SJCRH30 (cell line): ENCODE measurements at regions not wholly inside any gene's neighbourhood (a gene's known extent, or its start where the extent isn't known, plus 50 kb on each side); places are given as distances from the start of the nearest gene placed in this dataset.
"Not testable (repeated sequence)": the region's sequence is repeated elsewhere in the genome, so short reads cannot be mapped to it uniquely, and the experiment has no call there.

Source experiments
- DNase-seq, 2 experiments: peaks; one replicate each; pipeline ENCODE4 v3.0.0-alpha.2; 2015 to 2020
- H3K27ac ChIP-seq: fragments of 250-450 bp; sonication (Bioruptor Pico); 2 replicates; pipeline ENCODE4 v1.5.1; 2020; ENCODE audit warnings: mild to moderate bottlenecking, moderate library complexity
- H3K27me3 ChIP-seq: fragments of 250-450 bp; sonication (Bioruptor Pico); 2 replicates; pipeline ENCODE4 v1.5.1; 2020; ENCODE audit warnings: mild to moderate bottlenecking, moderate library complexity
- H3K36me3 ChIP-seq: fragments of 250-450 bp; sonication (Bioruptor Pico); 2 replicates; pipeline ENCODE4 v1.5.1; 2020; ENCODE audit warnings: mild to moderate bottlenecking, moderate library complexity
- H3K4me1 ChIP-seq: fragments of 250-450 bp; sonication (Bioruptor Pico); 2 replicates; pipeline ENCODE4 v1.5.1; 2020; ENCODE audit warnings: mild to moderate bottlenecking, moderate library complexity
- H3K4me3 ChIP-seq: fragments of 250-450 bp; sonication (Bioruptor Pico); 2 replicates; pipeline ENCODE4 v1.5.1; 2020; ENCODE audit warnings: mild to moderate bottlenecking, moderate library complexity
- H3K9me3 ChIP-seq: fragments of 250-450 bp; sonication (Bioruptor Pico); replicated peaks from 2 replicates; pipeline ENCODE4 v1.5.1; 2020; ENCODE audit warnings: mild to moderate bottlenecking, moderate library complexity

DNA sequence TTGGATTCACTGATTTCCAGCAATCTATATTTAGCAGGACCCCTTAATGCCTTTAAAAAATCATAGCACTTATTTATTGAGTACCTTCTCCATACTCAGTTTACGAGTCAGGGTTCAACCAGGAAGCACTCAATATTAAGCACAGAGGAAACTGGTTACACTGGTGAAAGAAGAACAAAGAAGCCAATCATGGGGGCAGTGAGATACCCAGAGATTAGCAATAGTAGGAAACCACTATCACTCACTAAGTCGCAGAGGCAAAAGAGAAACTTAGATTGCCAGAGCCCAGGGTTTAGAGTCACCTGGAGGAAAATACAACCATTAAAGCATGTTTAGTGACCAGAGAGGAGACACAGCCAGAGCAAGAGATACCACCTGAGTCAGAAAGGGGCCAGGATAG, 670.5 kb upstream of the USP24 start:
- Histone ChIP-seq H3K27me3 (peaks cover 5% of the 10 kb centered on the region; the same call in 1 of the 2 replicates), H3K4me3 (no peak overlapping the region), H3K36me3 (no peaks in the 10 kb centered on the region), H3K4me1 (no peaks in the 10 kb centered on the region), H3K9me3 (no peaks in the 10 kb centered on the region; the same call in 1 of the 2 replicates), H3K27ac (no peak overlapping the region)
- no peak for DNase-seq

DNA sequence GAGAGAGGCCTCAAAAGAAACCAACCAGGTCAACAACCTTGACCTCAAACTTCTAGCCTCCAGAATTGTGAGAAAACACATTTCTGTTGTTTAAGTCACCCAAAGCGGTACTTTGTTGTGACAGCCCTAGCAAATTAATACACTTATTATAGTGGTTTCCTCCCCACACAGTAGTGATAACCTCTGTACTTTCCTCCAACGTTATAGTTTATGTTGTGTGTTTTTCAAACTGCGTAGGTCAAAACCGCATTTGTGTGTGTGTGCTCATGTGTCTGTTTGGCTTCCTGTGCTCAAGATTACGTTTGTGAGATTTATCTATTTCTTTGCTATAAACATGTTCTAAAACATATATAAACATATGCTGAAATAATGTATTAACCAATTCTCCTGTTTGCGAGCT, 667.8 kb upstream of the USP24 start:
- H3K27ac ChIP-seq = no peak overlapping the region
- H3K4me3 ChIP-seq = no peak overlapping the region
- no peaks in the 10 kb centered on the region for H3K36me3 ChIP-seq
- H3K4me1 ChIP-seq = no peaks in the 10 kb centered on the region
- H3K9me3 ChIP-seq = no peaks in the 10 kb centered on the region; the same call in 1 of the 2 replicates
- no peak for DNase-seq
- H3K27me3 ChIP-seq = peaks cover 5% of the 10 kb centered on the region; the same call in 1 of the 2 replicates

DNA sequence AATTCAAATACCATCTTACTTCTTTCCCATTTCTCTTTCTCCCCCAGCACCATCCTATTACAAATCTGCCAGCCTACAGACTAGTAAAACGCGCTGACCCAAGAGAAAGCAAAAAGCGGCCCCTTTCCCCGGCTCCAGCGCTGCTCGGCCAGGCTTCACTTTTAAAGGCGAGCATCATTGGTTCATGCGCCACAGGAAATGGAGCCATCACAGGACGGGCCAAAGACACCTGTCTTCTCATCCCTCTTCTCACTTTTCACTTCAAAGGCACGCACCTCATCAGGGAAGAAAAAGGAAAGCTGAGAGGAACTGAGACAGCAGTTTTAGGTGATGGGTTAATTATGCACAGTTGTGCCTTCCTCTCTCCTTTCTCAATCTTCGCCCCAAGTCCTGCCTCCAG, 664.2 kb upstream of the USP24 start:
- Histone ChIP-seq H3K27ac (no peak overlapping the region), H3K9me3 (no peaks in the 10 kb centered on the region; the same call in 1 of the 2 replicates)
- DNase-seq = no peak

DNA sequence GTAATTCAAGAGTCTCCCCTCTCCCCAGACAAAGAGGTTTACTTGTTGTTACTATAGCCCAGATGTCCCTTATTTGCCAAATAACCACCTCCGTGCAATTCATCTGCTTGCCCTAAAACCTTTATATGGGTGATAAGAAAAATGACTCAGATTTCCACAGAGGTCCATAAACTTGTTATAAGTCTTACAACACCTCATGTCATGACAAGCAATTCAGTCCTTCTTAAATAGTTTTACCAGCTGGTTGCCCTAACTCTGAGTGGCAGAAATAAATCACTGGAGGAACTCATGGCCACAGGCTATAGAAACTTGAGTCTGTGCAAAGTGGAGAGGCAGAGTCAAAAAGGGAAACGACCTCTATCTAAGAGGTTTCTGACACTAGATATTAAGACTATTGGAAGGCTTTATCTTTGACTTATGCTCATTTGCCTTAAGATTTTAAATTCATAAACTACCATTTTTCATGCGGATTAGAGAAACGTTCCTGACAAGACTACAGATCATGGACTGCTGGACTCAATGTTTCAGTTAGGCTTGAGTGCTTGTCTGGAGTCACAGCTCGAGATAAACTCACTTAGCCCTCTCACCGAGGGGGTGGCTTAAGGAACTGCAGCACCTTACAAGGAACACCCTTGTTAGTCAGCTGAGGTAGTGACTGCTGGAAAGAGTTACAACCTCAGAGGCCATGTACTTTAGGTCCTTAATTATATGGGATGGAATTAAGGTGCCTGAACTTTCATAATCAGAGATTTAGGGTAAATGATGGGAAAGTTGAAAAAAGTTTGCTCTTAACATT, 662.5 kb upstream of the USP24 start:
- H3K36me3 ChIP-seq = no peaks in the 10 kb centered on the region
- no peaks in the 10 kb centered on the region; the same call in 1 of the 2 replicates for H3K9me3 ChIP-seq
- H3K4me3 ChIP-seq = no peak overlapping the region
- H3K27ac ChIP-seq = no peak overlapping the region
- 0 out of 2 replicates have a peak, but pooled peaks cover 7% of the 10 kb centered on the region for H3K27me3 ChIP-seq
- no peaks in the 10 kb centered on the region for H3K4me1 ChIP-seq
- DNase-seq = no peak

More for the DNA sequence above, 664.2 kb upstream of the USP24 start:
- Histone ChIP-seq H3K36me3 (no peaks in the 10 kb centered on the region), H3K4me1 (no peaks in the 10 kb centered on the region), H3K4me3 (no peak overlapping the region), H3K27me3 (peaks cover 12% of the 10 kb centered on the region; the same call in 1 of the 2 replicates)

DNA sequence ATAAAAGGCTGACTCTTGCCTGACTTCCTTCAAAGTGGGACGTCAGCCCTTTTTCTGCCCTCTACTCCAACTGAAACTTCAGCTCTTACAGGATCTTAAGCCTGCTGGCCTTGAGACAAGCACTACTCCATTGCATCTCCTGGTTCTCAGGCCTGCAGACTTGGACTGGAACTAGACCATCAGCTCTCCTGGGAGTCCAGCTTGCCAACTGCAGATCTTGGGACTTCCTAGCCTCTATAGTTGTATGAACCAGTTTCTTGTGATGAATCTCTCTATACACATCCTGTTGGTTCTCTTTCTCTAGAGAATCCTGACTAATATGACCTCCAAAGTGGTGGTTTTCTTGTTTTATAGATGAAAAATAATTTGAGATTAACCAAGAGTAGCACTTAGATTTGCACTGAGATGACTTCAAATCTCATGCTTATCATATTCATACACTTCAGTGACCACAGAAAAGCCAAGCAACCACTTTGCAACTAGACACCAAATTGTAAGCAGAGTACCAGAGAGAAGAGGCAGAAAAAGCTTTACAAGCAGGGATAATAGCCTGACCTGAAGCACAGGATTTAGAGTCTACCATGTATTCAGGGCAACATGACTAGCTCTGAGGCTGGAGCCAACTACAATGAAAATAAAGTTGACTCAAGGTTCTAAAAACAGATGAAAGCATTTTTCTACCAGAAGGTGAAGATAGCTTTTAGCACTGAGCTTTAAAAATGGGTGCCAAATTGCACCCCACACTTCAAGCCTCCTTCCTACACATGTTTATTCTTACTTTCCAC, 661.3 kb upstream of the USP24 start:
- H3K36me3 ChIP-seq = no peaks in the 10 kb centered on the region
- no peaks in the 10 kb centered on the region for H3K4me1 ChIP-seq
- H3K9me3 ChIP-seq = no peaks in the 10 kb centered on the region; the same call in 1 of the 2 replicates
- no peak overlapping the region for H3K27ac ChIP-seq
- DNase-seq = no peak
- 0 out of 2 replicates have a peak, but pooled peaks cover 7% of the 10 kb centered on the region for H3K27me3 ChIP-seq
- H3K4me3 ChIP-seq = no peak overlapping the region

DNA sequence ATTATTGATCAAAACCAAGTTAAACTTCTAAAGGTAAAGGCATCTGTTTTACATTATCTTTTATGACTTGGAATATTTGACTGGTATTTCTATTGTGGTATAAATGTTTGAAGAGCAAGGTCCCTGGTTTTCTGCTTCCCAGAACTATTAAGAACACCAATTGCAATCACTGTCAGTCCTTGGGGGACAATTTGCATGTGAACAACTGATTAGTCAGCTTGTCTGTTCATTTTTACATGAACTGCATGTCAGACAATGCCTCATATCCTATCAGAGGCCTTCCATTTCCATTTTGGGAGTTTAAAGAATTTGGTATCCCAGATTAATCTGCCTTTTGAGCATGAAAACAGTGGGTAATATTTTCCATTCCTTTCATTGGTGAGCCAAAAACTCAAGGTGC, 654.9 kb upstream of the USP24 start:
- no peak overlapping the region for H3K27ac ChIP-seq
- H3K27me3 ChIP-seq = 0 out of 2 replicates have a peak, but pooled peaks cover 7% of the 10 kb centered on the region

DNA sequence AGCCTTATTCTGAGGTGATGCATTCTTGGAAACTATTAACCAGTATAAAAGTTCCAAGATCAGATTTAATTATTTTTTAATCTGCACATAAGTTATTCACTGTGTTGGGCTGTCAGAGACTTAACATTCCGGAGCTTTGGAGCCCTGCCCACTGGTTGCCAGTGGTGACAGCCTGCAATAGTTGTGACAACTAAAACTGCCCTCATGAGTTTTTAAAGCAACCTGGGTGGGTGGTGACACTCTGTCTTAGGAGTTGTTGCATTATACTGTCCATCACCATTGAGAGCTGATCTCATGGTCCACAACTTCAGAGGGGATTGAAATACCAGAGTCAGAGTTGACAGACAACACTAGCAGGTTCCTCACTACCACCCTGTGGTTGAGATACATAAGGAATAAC, 653.9 kb upstream of the USP24 start:
- H3K36me3 ChIP-seq = no peaks in the 10 kb centered on the region
- H3K27me3 ChIP-seq = peaks cover 4% of the 10 kb centered on the region; the same call in 1 of the 2 replicates
- no peak overlapping the region for H3K4me3 ChIP-seq
- no peaks in the 10 kb centered on the region for H3K4me1 ChIP-seq
- H3K27ac ChIP-seq = no peak overlapping the region
- no peak for DNase-seq
- no peaks in the 10 kb centered on the region for H3K9me3 ChIP-seq

More for the DNA sequence above, 654.9 kb upstream of the USP24 start:
- Histone ChIP-seq H3K4me1 (no peaks in the 10 kb centered on the region), H3K9me3 (no peaks in the 10 kb centered on the region), H3K4me3 (no peak overlapping the region), H3K36me3 (no peaks in the 10 kb centered on the region)
- no peak for DNase-seq

DNA sequence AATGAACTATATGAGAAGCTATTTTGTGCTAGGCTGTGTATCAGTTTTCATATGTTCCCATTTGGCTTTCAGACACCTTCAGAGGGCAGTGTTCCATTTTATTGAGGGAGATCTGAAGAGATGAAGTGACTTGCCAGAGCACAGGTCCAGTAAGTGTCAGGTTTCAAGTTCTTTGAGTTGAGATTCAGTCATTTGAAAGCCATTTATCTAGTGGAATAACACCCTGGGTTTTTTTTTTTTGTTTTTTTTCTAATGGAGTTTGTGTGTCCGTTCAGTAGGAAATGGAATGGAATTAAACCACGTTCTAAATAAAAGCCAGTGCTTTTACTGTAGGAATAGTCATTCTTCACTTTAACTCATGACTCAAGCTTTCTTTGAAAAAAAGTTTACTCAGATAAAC, 652.9 kb upstream of the USP24 start:
- Histone ChIP-seq H3K27me3 (peaks cover 4% of the 10 kb centered on the region; the same call in 1 of the 2 replicates), H3K9me3 (no peaks in the 10 kb centered on the region), H3K27ac (no peak overlapping the region), H3K36me3 (no peaks in the 10 kb centered on the region), H3K4me1 (no peaks in the 10 kb centered on the region), H3K4me3 (no peak overlapping the region)
- no peak for DNase-seq

DNA sequence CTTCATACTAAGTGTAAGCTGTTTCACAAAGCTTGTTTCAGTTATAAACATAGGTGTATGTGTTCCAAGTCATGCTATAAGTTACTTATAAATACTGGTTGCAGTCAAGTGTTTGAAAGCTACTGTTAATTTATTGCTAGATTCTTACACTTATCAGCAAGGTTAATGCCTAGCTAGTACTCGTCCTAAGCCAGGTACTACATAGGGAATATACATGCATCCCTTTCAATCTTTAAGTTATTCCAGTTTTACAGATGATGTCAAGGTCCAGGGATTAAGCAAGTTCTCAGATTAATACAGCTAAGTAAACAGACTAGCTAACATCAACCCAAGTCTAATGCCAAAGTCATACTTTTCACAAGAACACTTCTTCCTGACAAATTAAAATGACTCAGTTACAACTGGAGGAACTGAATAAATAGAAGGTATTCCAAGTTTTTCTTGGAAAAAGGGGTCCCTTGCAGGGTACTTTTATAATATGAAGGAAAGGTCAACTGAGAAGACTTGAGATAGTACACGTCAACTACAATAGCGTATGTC, 652.2 kb upstream of the USP24 start:
- Histone ChIP-seq H3K4me3 (no peak overlapping the region), H3K27me3 (peaks cover 4% of the 10 kb centered on the region; the same call in 1 of the 2 replicates), H3K4me1 (no peaks in the 10 kb centered on the region), H3K36me3 (no peaks in the 10 kb centered on the region), H3K27ac (no peak overlapping the region), H3K9me3 (no peaks in the 10 kb centered on the region)
- DNase-seq = no peak

DNA sequence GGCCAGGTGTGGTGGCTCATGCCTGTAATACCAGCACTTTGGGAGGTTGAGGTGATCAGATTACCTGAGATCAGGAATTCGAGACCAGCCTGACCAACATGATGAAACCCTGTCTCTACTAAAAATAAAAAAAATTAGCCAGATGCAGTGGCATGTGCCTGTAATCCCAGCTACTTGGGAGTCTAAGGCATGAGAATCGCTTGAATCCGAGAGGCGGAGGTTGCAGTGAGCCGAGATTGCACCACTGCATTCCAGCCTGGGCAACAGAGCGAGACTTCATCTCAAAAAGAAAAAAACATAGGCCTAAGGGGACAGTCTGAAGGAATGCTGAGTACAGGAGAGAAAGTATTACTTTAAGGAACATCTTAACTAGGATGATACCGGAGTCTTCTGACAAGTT, 650.6 kb upstream of the USP24 start:
- not testable (repeated sequence) for H3K27me3 ChIP-seq, DNase-seq, H3K4me3 ChIP-seq, H3K36me3 ChIP-seq, H3K9me3 ChIP-seq, H3K27ac ChIP-seq, H3K4me1 ChIP-seq

DNA sequence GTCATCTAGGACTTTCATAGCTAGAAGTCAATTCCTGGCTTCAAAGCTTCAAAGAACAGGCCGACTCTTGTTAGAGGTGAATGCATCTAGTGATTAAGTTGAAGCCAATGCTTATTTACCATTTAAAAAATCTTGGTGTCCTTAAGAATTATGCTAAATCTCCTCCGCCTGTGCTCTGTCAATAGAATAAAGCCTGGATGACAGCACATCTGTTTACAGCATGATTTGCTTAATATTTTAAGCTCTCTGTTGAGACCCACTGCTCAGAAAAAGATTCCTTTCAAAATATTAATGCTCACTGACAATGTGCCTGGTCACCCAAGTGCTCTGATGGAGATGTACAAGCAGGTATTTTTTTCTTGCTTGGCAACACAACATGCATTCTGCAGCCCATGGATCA, 649.1 kb upstream of the USP24 start:
- H3K4me3 ChIP-seq = no peak overlapping the region
- DNase-seq = no peak
- H3K36me3 ChIP-seq = no peaks in the 10 kb centered on the region
- H3K9me3 ChIP-seq = no peaks in the 10 kb centered on the region
- H3K4me1 ChIP-seq = no peaks in the 10 kb centered on the region
- H3K27ac ChIP-seq = no peak overlapping the region
- peaks cover 4% of the 10 kb centered on the region; the same call in 1 of the 2 replicates for H3K27me3 ChIP-seq

DNA sequence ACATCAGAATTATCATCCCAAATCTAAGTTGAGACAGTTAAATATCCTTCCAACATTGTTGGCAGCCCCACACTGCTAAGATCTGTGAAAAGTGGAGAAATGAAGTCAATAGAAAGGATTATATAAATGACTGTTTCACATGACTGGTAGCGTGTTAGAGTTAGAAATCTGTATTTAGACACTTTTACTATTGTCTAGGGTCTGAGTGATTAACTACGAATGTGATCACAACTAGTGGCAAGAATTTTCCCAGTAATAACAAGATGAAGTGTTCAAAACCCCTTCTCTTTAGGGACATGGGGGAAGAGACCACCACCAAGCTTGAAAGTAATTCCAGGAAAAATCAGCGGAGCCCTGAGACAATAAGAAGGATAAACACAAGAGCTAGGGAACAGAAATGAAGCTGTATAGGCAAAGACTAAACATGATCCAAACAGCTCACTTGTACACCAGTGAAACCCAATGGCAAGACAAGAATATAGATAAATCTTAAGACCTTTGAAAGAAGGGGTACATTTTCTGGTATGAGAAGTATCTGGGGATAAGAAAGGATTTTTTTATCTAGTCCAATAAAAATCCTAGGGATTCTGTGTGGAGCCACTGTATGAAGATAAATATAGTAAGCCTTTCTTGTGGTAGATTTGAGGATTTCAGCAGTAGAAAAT, 646.6 kb upstream of the USP24 start:
- Histone ChIP-seq H3K27me3 (peaks cover 7% of the 10 kb centered on the region; the same call in 1 of the 2 replicates), H3K9me3 (no peaks in the 10 kb centered on the region), H3K36me3 (no peaks in the 10 kb centered on the region), H3K4me1 (no peaks in the 10 kb centered on the region), H3K4me3 (no peak overlapping the region), H3K27ac (no peak overlapping the region)
- no peak for DNase-seq

DNA sequence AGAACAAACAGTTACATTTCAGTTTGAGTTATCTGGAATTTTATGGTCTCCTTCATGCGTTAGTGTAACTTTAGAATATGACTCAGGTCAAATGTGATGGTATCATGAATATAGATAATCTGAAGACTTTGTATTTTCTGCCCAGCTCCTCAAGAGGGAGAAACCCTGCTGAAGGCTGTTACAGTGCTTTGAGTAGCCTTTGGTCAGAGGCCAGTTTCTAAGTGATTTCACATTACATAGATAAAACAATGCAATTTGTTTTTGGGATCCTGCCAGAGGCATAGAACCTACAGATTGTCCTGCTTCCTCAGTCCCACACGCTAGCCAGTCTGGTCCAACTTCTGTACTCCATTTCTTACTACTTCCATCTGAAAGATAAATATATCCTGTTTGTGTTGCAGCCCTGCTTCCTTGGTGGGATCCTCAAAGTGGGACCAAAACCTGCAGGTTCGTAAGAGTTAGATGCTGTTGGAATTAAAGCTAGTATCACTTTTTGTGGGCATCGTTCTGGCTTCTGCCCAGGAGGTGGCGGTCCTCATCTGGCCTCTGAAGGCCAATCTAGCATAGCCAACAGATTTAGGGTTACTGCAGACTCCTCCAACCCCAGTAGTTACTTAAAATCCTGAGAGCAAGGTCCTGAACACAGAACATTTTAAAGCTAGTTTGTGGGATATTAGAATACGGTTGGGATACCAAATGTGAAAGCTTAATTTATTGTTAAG, 645.8 kb upstream of the USP24 start:
- DNase-seq = peak in 1 of 2 experiments; percentile 6

DNA sequence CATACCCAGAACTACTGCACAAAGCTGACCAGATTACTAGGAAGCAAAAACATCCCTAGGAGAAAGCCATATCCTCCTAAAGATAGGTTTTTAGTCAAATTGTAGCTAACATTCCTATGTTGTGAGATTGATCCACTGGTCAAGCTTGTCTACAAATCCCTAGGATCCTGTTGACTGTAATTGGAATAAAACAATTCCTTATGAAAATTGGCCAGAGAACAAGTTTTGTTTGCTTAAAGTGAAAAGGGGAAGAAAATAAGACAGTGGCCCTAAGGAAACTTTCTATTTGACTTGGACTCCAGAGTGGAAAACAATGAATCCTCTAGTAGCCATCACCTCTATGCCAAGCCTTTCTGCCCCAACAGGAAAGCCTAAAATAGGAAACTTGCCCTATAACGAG, 645.2 kb upstream of the USP24 start:
- Histone ChIP-seq H3K4me3 (no peak overlapping the region), H3K27me3 (peaks cover 7% of the 10 kb centered on the region; the same call in 1 of the 2 replicates), H3K27ac (no peak overlapping the region)

More for the DNA sequence above, 645.8 kb upstream of the USP24 start:
- no peaks in the 10 kb centered on the region for H3K36me3 ChIP-seq
- no peaks in the 10 kb centered on the region for H3K4me1 ChIP-seq
- no peaks in the 10 kb centered on the region for H3K9me3 ChIP-seq
- peaks cover 7% of the 10 kb centered on the region; the same call in 1 of the 2 replicates for H3K27me3 ChIP-seq
- no peak overlapping the region for H3K27ac ChIP-seq
- H3K4me3 ChIP-seq = no peak overlapping the region

More for the DNA sequence above, 645.2 kb upstream of the USP24 start:
- Histone ChIP-seq H3K36me3 (no peaks in the 10 kb centered on the region), H3K4me1 (no peaks in the 10 kb centered on the region), H3K9me3 (no peaks in the 10 kb centered on the region)
- DNase-seq = no peak
